ENCODE measurements at regions not wholly inside any gene's neighbourhood (a gene's known extent, or its start where the extent isn't known, plus 50 kb on each side); places are given as distances from the start of the nearest gene placed in this dataset.
"Not testable (repeated sequence)": the region's sequence is repeated elsewhere in the genome, so short reads cannot be mapped to it uniquely, and the experiment has no call there.

DNA sequence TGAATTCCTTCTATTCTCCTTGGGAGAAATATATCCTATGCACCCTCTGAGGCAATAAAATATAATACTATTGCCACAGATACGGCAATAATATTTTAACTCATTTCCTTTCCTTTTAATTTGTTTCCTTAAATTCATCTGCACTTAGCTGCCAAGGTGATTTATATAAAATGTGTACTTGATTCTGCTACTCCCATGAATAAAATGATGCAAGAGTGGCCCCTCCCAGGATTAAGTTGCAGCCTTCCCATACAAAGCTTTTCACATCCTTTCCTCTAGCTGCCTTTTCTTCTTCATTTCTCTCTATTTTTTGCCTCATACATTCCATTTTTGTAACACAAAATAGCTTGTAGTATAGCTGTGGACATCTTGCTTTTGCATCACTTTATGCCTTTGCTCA is 464.1 kb upstream of the ZEB2 start:
- no peak for DNase-seq

GRCh38 chr2:144983107-144983506 is 463.2 kb upstream of the ZEB2 start:
- peak; percentile 46 for DNase-seq

DNA sequence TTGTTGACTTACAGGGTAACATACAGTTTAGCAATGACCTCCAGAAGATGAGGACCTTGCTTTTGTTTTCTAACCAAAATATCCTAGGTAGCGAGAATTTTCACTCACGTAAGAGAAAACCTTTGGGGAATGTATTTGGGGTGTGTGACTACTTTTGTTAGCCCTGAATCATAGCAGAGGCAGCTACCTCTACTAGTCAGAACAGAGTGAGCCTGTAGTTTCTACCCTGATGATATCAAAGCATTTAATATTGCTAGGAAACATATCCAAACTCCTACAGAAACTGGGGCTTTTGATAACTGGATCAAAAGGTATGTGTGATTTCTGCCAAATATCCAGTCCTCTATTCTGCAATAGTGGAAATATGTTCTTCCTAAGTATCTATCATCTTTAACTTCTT is 462.6 kb upstream of the ZEB2 start:
- DNase-seq: no peak

GRCh38 chr2:144975881-144976280 is 456.0 kb upstream of the ZEB2 start:
- DNase-seq: no peak

DNA sequence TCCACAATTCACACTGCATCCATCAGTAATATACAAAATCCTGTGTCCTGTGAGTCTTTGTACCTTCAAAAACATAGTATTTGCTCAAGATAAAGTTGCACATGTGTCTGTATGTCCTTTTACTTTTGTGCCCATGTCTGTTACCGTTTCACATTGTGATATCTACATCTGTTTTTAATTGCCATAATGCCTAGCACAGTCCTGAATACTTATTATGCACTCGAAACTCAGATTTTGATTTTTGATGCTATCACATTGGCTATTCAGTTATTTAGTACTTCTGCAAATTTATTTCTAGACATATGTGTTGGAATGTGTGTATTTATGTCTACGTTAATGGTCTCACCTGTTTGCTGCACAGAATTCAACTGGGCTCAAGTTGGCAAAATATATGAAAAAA is 452.8 kb upstream of the ZEB2 start:
- DNase-seq: no peak

GRCh38 chr2:144971786-144972335 is 451.9 kb upstream of the ZEB2 start:
- DNase-seq: no peak

DNA sequence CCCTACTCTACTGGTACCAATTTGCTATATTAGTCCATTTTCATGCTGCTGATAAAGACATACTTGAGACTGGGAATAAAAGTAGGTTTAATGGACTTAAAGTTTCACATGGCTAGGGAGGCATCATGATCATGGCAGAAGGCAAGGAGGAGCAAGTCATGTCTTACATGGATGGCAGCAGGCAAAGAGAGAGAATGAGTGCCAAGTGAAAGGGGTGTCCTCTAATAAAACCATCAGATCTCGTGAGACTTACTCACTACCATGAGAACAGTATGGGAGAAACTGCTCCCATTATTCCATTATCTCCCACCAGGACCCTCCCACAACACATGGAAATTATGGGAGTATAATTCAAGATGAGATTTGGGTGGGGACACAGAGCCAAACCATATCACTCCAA is 450.5 kb upstream of the ZEB2 start:
- DNase-seq: not testable (repeated sequence)

DNA sequence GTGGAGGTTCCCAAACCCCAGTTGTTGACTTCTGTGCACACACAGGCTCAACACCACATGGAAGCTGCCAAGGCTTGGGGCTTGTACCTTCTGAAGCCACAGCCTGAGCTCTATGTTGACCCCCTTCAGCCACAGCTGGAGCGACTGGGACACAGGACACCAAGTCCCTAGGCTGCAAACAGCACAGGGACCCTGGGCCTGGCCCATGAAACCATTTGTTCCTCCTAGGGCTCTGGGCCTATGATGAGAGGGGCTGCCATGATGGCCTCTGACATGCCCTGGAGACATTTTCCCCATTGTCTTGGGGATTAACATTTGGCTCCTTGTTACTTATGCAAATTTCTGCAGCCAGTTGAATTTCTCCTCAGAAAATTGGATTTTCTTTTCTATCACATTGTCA is 449.6 kb upstream of the ZEB2 start:
- DNase-seq: not testable (repeated sequence)

DNA sequence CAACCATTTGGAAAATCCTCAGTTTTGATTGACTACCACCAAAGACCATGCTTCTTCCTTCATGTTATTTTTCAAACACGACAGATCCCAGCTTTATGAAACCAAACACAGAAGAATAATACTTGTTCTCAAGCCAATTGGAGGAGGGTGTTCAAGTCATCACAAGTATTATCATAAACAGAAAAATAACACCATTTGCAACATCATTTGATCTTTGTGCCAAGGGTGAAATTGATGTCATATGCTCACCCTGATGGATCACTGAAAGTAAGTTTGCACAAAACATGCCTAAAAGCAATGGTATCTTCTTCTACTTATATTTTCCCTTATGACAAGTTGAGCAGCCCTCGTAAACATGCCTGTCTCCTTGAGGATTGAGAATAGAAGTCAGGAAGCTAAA is 448.0 kb upstream of the ZEB2 start:
- no peak for DNase-seq

GRCh38 chr2:144965172-144965571 is 445.3 kb upstream of the ZEB2 start:
- no peak for DNase-seq

GRCh38 chr2:144963031-144963430 is 443.1 kb upstream of the ZEB2 start:
- DNase-seq: no peak

DNA sequence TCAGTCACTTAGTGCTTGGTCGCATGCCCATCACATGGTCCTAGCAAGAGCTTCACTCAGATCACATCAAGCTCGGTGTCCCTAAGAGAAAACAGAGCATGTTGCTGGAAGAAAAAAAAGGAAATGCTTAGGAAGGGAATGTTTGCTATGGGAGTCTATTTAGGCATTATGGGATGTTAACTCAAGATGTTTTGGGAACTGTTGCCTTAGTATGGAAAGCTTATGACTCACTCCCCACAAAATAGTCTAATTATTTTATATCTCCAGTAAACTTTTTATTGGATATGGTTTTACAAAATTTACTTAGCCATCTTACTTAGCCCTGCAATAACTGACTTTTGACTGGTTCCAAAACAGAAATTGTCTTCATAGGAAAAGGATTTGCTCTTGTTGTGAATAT is 439.5 kb upstream of the ZEB2 start:
- DNase-seq: no peak

- peak; percentile 89 for DNase-seq
These were observed 431.1 kb upstream of the ZEB2 start for GRCh38 chr2:144950899-144951560.

- no peak for DNase-seq
These were observed 428.4 kb upstream of the ZEB2 start for GRCh38 chr2:144948205-144948855.

DNA sequence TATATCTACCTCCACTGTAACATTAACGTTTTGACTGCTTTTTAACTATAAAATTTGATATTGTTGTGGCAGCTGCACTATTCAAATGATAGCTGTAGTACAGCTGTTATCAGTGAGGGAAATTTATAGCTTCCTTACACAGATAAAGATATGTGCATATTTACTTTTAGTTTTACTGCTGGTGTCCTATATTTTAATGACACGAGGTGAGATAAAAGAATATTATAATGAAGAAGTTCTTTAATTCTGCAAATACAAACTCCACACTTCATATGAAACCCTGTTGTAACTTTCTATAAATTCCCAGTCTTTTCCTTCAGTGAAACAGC is 427.8 kb upstream of the ZEB2 start:
- no peak for DNase-seq

- no peak for DNase-seq
These were observed 426.3 kb upstream of the ZEB2 start for GRCh38 chr2:144946263-144946662.

DNA sequence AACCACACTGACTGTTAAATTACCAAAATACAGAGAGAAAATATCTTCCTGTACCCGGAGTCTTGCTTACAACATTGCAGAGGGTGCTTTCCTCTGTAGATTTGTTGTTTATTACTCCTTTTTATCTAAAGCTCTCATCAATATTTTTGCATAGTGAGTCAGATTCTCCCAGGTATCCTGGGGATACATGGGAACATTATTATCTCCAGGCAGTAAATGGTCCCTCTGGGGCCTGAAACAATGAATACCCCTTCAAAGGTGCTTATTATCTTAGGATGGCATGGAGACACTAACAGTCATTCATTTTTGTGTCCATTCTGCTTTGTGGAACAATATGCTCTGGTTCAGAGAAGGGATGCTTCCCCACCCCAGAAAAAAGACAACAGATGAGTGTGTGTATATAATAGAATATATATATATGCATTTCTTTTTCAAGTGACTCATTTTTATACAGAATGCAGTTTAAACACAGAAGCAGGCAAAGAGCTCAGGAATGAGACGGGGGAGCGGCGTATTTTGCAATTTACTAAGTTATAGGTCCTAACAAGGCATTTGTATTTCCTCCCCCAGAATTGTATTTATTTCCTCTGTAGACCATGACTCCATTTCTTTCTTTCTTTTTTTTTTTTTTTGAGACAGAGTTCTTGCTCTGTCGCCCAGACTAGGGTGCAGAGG is 424.8 kb upstream of the ZEB2 start:
- DNase-seq: peak; percentile 34

DNA sequence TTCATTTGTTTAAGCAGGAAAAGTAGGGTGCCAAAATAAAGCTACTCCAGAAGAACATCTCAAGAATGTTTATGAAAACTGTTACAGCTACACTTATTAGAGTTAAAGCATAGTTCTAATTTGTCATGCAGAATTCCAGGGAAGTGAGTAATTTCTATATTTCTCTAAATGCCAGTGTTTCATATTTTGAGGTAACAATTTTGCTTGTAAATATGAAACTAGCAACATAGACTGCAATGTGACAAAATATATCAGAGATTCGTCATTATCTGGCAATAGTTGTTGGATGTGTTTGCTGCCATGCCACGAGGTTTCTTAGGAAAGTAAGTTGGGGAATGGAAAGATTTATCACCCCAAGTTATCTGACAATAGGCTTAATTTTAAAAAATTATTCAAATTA is 424.1 kb upstream of the ZEB2 start:
- DNase-seq: peak; percentile 65

- no peak for DNase-seq
These were observed 423.5 kb upstream of the ZEB2 start for GRCh38 chr2:144943293-144943941.

GRCh38 chr2:144942516-144943256 is 422.8 kb upstream of the ZEB2 start:
- peak; percentile 56 for DNase-seq

DNA sequence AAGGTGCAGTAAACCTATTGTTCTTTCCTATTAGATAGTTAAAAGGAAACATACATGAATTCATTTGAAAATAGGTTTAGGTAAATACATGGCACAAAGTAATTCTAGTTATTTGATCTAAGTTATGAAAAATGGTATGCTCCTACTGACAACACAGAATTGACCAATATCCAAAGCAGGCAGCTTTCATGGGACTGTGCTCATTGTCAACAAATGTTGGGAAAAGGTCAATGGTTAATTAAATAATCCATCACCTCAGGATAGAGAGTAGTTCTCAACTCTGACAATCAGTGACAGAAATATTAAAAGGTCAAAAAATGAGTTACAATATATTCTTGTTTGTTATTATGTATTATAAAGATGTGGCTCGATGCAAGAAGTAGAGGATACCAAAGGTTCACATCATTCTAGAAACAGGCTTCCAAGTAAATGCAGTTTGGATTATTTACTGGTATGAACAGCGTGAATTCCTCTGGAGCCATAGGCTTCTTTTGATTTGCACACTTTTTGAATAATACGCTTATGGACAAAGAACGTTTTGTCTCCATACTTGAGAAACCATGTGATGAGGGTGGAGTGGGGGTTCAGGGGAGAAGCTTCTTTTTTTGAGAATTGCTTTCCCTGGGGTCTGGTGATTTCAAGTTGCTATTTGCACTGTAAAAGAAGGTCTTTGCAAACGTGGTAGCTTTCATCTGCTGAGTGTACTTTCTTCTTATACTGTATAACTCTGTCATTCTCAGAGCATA is 422.0 kb upstream of the ZEB2 start:
- DNase-seq: no peak

DNA sequence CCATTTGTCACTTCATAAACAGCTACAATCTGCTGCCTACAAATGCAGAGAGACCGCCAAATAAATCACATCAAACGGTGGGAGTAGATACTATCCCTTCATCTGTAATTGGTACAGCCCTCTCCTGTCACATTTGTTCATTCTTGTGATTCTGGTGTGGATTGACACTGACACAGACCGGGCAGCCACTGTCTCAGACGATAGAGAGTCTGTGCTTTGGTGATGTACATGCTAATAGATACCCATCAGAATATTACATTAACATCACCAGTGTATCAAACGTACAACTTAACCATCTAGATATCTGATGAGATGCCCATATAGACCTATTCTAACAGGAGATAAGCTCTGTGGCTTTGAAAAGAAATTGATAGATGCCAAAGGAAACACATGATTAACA is 419.7 kb upstream of the ZEB2 start:
- no peak for DNase-seq
